ENCODE measurements at regions not wholly inside any gene's neighbourhood (a gene's known extent, or its start where the extent isn't known, plus 50 kb on each side); places are given as distances from the start of the nearest gene placed in this dataset.
A peak's percentile ranks its signal among the peaks of the same experiment; 100 is the strongest.

- H3K4me3 ChIP-seq (ENCODE audit: low read depth, low read length) = no peak overlapping the region
- TF ChIP-seq CTCF (IDR thresholded peaks at IDR 0.05; ENCODE audit: insufficient read depth, low read length, severe bottlenecking) = no peak
- FAIRE-seq (no peak), DNase-seq (ENCODE audit: low read depth) (no peak)
- no peaks in the 10 kb centered on the region for H3K36me3 ChIP-seq (ENCODE audit: control insufficient read depth, insufficient read depth, low read length)
- no peaks in the 10 kb centered on the region for H3K27me3 ChIP-seq (ENCODE audit: control insufficient read depth, insufficient read depth, low read length)
Measured at GRCh38 chr13:70708775-70709174, 600.5 kb upstream of the KLHL1 start.

- Histone ChIP-seq H3K27me3 (ENCODE audit: control insufficient read depth, insufficient read depth, low read length) (no peaks in the 10 kb centered on the region), H3K36me3 (ENCODE audit: control insufficient read depth, insufficient read depth, low read length) (no peaks in the 10 kb centered on the region), H3K4me3 (ENCODE audit: low read depth, low read length) (no peak overlapping the region)
- no peak for TF ChIP-seq CTCF (IDR thresholded peaks at IDR 0.05; ENCODE audit: insufficient read depth, low read length, severe bottlenecking)
- DNase-seq (ENCODE audit: low read depth) (peak; percentile 14), FAIRE-seq (no peak)
Measured at GRCh38 chr13:70703755-70704154, 595.5 kb upstream of the KLHL1 start.

GRCh38 chr13:70694996-70695715 lies 586.9 kb upstream of the KLHL1 start:
- no peak for FAIRE-seq
- H3K27me3 ChIP-seq (ENCODE audit: control insufficient read depth, insufficient read depth, low read length) = no peaks in the 10 kb centered on the region
- no peak for TF ChIP-seq CTCF (IDR thresholded peaks at IDR 0.05; ENCODE audit: insufficient read depth, low read length, severe bottlenecking)
- no peak for DNase-seq (ENCODE audit: low read depth)
- no peaks in the 10 kb centered on the region for H3K36me3 ChIP-seq (ENCODE audit: control insufficient read depth, insufficient read depth, low read length)
- no peak overlapping the region for H3K4me3 ChIP-seq (ENCODE audit: low read depth, low read length)

GRCh38 chr13:70668983-70669382 lies 560.7 kb upstream of the KLHL1 start:
- no peak overlapping the region for H3K4me3 ChIP-seq (ENCODE audit: low read depth, low read length)
- H3K36me3 ChIP-seq (ENCODE audit: control insufficient read depth, insufficient read depth, low read length) = no peaks in the 10 kb centered on the region
- DNase-seq (ENCODE audit: low read depth) (peak; percentile 89), FAIRE-seq (no peak)
- TF ChIP-seq CTCF (IDR thresholded peaks at IDR 0.05; ENCODE audit: insufficient read depth, low read length, severe bottlenecking) = no peak
- H3K27me3 ChIP-seq (ENCODE audit: control insufficient read depth, insufficient read depth, low read length) = no peaks in the 10 kb centered on the region

- FAIRE-seq (no peak), DNase-seq (ENCODE audit: low read depth) (peak; percentile 89)
- no peak overlapping the region for H3K4me3 ChIP-seq (ENCODE audit: low read depth, low read length)
- no peak for TF ChIP-seq CTCF (IDR thresholded peaks at IDR 0.05; ENCODE audit: insufficient read depth, low read length, severe bottlenecking)
- H3K27me3 ChIP-seq (ENCODE audit: control insufficient read depth, insufficient read depth, low read length) = no peaks in the 10 kb centered on the region
- no peaks in the 10 kb centered on the region for H3K36me3 ChIP-seq (ENCODE audit: control insufficient read depth, insufficient read depth, low read length)
Measured at GRCh38 chr13:70668293-70668692, 560.0 kb upstream of the KLHL1 start.

All from bronchial epithelial cell (primary cell).